Right atrium auricular region (tissue), 2 donors: ENCODE measurements at regions not wholly inside any gene's neighbourhood (a gene's known extent, or its start where the extent isn't known, plus 50 kb on each side); places are given as distances from the start of the nearest gene placed in this dataset.
"Not testable (repeated sequence)": the region's sequence is repeated elsewhere in the genome, so short reads cannot be mapped to it uniquely, and the experiment has no call there.

ENCODE experiments used
- DNase-seq: peaks from one replicate; pipeline ENCODE4 v3.0.0-alpha.2; 2019; ENCODE audit warnings: low spot score
- H3K27ac ChIP-seq, 2 donors: fragments of 200-600 bp; sonication (generic); 1 replicate in 1 of 2; 2 replicates in 1 of 2; pipeline ENCODE4 v1.5.1; 2016 to 2019
- H3K27me3 ChIP-seq, 2 donors: fragments of 200-600 bp; sonication (generic); one replicate each; pipeline versions ENCODE4 v1.5.1 to v1.6.0; 2017 to 2019
- H3K36me3 ChIP-seq: fragments of 200-600 bp; sonication (generic); one replicate; pipeline ENCODE4 v1.5.1; 2016
- H3K4me1 ChIP-seq, 2 donors: fragments of 200-600 bp; sonication (generic); one replicate each; pipeline versions ENCODE4 v1.5.1 to v1.6.0; 2017 to 2019
- H3K4me3 ChIP-seq, 2 donors: fragments of 200-600 bp; sonication (generic); 1 replicate in 1 of 2; 2 replicates in 1 of 2; pipeline ENCODE4 v1.5.1; 2017 to 2019; ENCODE audit warnings: mild to moderate bottlenecking in 1 of 2, moderate library complexity in 1 of 2
- H3K9me3 ChIP-seq, 2 donors: fragments of 200-600 bp; sonication (generic); one replicate each; pipeline ENCODE4 v1.5.1; 2019
- CTCF ChIP-seq, 2 donors: fragments of 200-600 bp; sonication (generic); IDR thresholded peaks; one replicate each; pipeline ENCODE4 v1.5.1; 2019; ENCODE audit warnings: antibody characterized with exemption in 2 of 2

DNA sequence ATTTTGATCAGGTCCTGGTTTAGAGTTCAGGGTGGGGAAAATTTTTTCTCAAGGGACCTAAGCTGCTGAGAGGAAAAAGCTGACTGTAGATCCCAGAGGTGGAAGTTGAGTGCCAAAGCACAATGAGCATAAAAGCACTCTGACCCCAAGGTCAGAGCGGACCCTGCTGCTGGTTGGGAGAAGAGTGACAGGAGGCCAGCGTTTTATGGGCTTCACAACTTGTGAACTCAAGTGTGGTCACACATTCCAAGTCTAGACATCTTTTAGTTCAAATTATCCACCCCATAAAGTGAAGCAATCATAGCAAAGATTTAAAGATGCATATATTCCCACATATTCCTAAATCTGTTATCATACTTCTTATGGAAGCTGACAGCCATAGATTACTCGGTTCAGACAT, 220.3 kb downstream of the CHIC2 start:
- DNase-seq, result no peak
- H3K27ac ChIP-seq, result no peak overlapping the region
- no peak for TF ChIP-seq CTCF (IDR thresholded peaks at IDR 0.05)
- H3K4me3 ChIP-seq, result no peak overlapping the region
- no peaks in the 10 kb centered on the region for H3K27me3 ChIP-seq
- no peaks in the 10 kb centered on the region for H3K36me3 ChIP-seq
- no peaks in the 10 kb centered on the region for H3K9me3 ChIP-seq
- H3K4me1 ChIP-seq, result no peaks in the 10 kb centered on the region

DNA sequence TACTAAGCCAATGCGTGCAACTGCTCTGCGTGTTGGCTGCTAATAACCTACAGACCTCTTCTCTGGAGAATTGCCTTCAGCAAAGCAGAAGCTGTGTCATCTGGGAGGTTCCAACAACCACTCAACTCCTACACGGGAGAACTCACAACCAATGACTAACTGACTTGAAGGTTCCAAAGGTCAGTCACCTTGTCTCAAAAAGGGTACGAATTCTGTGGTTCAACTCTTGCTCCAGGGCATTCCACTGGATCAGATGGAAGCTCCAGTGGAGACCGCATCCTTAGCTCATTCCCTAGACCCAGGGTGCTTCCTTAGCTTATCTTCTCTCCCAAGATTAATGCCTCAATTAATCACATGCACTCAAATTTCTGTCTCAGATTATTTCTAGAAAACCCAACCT, 222.7 kb downstream of the CHIC2 start:
- Histone ChIP-seq H3K4me1 (no peaks in the 10 kb centered on the region), H3K9me3 (peaks cover 0 to 8% of the 10 kb centered on the region in 2 donors), H3K27ac (no peak overlapping the region), H3K4me3 (no peak overlapping the region), H3K27me3 (no peaks in the 10 kb centered on the region), H3K36me3 (no peaks in the 10 kb centered on the region)
- TF ChIP-seq CTCF (IDR thresholded peaks at IDR 0.05), result no peak
- no peak for DNase-seq

DNA sequence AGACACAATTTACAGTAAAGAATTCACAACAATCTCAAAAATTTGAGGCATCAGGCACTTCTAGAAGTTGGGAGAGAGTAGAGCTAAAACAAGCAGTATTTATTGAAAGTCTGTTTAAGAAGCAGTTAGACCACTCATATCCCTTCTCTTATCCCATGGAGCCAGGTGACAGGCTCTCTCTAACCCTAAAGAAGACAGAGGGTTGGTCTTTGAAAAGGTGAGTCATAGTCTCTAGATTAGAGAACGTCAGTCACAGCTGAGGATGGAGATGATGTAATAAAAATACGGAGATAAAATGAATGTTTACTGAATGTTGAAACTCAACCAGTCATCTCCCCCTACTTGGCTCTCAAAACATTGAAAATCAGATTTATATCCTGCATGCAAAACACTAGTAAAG, 223.8 kb downstream of the CHIC2 start:
- no peak overlapping the region for H3K4me3 ChIP-seq
- DNase-seq, result no peak
- no peaks in the 10 kb centered on the region for H3K27me3 ChIP-seq
- H3K36me3 ChIP-seq, result no peaks in the 10 kb centered on the region
- TF ChIP-seq CTCF (IDR thresholded peaks at IDR 0.05), result no peak
- no peak overlapping the region for H3K27ac ChIP-seq
- no peaks in the 10 kb centered on the region for H3K4me1 ChIP-seq
- H3K9me3 ChIP-seq, result peaks cover 0 to 8% of the 10 kb centered on the region in 2 donors

DNA sequence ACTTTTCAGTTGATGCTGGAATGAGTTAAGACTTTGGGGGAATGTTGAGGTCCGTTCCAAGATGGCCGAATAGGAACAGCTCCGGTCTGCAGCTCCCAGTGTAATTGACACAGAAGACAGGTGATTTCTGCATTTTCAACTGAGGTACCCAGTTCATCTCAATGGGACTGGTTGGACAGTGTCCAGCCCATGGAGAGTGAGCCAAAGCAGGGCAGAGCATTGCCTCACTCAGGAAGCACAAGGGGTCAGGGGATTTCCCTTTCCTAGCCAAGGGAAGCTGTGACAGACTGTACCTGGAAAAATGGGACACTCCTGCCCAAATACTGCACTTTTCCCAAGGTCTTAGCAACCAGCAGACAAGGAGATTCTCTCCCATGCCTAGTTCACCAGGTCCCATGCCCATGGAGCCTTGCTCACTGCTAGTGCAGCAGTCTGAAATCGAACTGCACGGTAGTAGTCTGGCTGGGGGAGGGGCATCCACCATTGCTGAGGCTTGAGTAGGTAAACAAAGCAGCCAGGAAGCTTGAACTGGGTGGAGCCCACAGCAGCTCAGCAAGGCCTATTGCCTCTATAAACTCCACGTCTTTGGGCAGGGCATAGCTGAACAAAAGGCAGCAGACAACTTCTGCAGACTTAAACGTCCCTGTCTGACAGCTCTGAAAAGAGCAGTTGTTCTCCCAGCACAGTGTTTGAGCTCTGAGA, 231.0 kb downstream of the CHIC2 start:
- H3K36me3 ChIP-seq, H3K27me3 ChIP-seq, DNase-seq, H3K9me3 ChIP-seq, H3K27ac ChIP-seq, H3K4me3 ChIP-seq, H3K4me1 ChIP-seq: not testable (repeated sequence)

GRCh38 chr4:53832549-53832948, 231.9 kb downstream of the CHIC2 start:
- Histone ChIP-seq H3K27me3 (no peaks in the 10 kb centered on the region), H3K9me3 (no peaks in the 10 kb centered on the region), H3K4me3 (no peak overlapping the region), H3K4me1 (no peaks in the 10 kb centered on the region), H3K36me3 (no peaks in the 10 kb centered on the region), H3K27ac (no peak overlapping the region)
- no peak for DNase-seq
- no peak for TF ChIP-seq CTCF (IDR thresholded peaks at IDR 0.05)

DNA sequence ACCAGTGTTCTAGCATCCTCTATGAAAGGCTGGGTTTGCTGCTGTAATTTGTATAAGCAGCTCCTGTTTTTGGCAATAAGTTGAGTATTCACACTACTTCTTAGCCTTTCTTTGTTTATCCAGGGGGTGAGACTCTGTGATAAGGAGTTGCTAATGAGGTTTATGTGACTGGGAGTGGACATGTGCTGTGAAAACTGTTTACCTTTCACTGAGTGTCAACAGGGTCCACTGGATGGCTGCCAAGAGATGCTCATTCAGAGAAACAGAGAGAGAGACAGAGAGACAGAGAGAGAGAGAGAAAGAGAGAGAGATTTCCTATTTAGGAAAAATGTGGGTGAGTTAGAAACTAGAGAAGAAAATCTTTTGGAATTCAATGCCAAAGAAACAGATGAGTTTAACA, 233.9 kb downstream of the CHIC2 start:
- no peaks in the 10 kb centered on the region for H3K9me3 ChIP-seq
- H3K4me1 ChIP-seq, result no peaks in the 10 kb centered on the region
- TF ChIP-seq CTCF (IDR thresholded peaks at IDR 0.05), result no peak
- no peak overlapping the region for H3K4me3 ChIP-seq
- DNase-seq, result no peak
- H3K36me3 ChIP-seq, result no peaks in the 10 kb centered on the region
- no peaks in the 10 kb centered on the region for H3K27me3 ChIP-seq
- no peak overlapping the region for H3K27ac ChIP-seq
